Chondrocyte (in vitro differentiated cells): ENCODE measurements at regions not wholly inside any gene's neighbourhood (a gene's known extent, or its start where the extent isn't known, plus 50 kb on each side); places are given as distances from the start of the nearest gene placed in this dataset.

Experiments used
- DNase-seq: peaks from one replicate; pipeline ENCODE4 v3.0.0; 2021; ENCODE audit warnings: mixed read lengths, low spot score
- H3K27ac Mint-ChIP-seq: one replicate; pipeline ENCODE4 v1.8.0; 2021; ENCODE audit warnings: mild to moderate bottlenecking, moderate library complexity, mixed read lengths; ENCODE audit not compliant: unreplicated experiment
- H3K27me3 Mint-ChIP-seq: 2 replicates; pipeline ENCODE4 v1.8.0; 2021; ENCODE audit warnings: low read depth, mixed read lengths
- H3K36me3 Mint-ChIP-seq: 2 replicates; pipeline ENCODE4 v1.8.0; 2021; ENCODE audit warnings: low read depth, mixed read lengths
- H3K4me1 Mint-ChIP-seq: 2 replicates; pipeline ENCODE4 v1.8.0; 2021; ENCODE audit warnings: low read depth, mild to moderate bottlenecking, mixed read lengths
- H3K4me3 Mint-ChIP-seq: one replicate; pipeline ENCODE4 v1.8.0; 2021; ENCODE audit warnings: mild to moderate bottlenecking, moderate library complexity, mixed read lengths; ENCODE audit not compliant: unreplicated experiment
- H3K9me3 Mint-ChIP-seq: 2 replicates; pipeline ENCODE4 v1.8.0; 2021; ENCODE audit warnings: low read depth, mixed read lengths
- CTCF ChIP-seq: fragments of 200-600 bp; sonication (generic); IDR thresholded peaks from 2 replicates; pipeline ENCODE4 v1.5.0; 2021; ENCODE audit warnings: antibody characterized with exemption, mild to moderate bottlenecking, moderate library complexity

GRCh38 chr3:69504232-69504631, 118.3 kb upstream of the FRMD4B start:
- Mint-ChIP-seq H3K27me3 (peaks cover 3% of the 10 kb centered on the region), H3K36me3 (no peaks in the 10 kb centered on the region), H3K9me3 (peaks cover 6% of the 10 kb centered on the region), H3K4me3 (no peak overlapping the region), H3K27ac (no peak overlapping the region), H3K4me1 (peaks cover 15% of the 10 kb centered on the region)
- DNase-seq = no peak
- TF ChIP-seq CTCF = no peak

- TF ChIP-seq CTCF = no peak
- peaks cover 2% of the 10 kb centered on the region for H3K9me3 Mint-ChIP-seq
- H3K27ac Mint-ChIP-seq = no peak overlapping the region
- no peak overlapping the region for H3K4me3 Mint-ChIP-seq
- peaks cover 2% of the 10 kb centered on the region for H3K36me3 Mint-ChIP-seq
- H3K4me1 Mint-ChIP-seq = peaks cover 15% of the 10 kb centered on the region
- no peak for DNase-seq
- peaks cover 5% of the 10 kb centered on the region for H3K27me3 Mint-ChIP-seq
These were observed 114.7 kb upstream of the FRMD4B start for GRCh38 chr3:69500604-69501003.

GRCh38 chr3:69499899-69500421, 114.1 kb upstream of the FRMD4B start:
- H3K36me3 Mint-ChIP-seq = peaks cover 2% of the 10 kb centered on the region
- peaks cover 2% of the 10 kb centered on the region for H3K9me3 Mint-ChIP-seq
- no peak for DNase-seq
- no peak overlapping the region for H3K27ac Mint-ChIP-seq
- H3K4me1 Mint-ChIP-seq = peaks cover 15% of the 10 kb centered on the region
- no peak for TF ChIP-seq CTCF
- H3K4me3 Mint-ChIP-seq = no peak overlapping the region
- peaks cover 5% of the 10 kb centered on the region for H3K27me3 Mint-ChIP-seq

GRCh38 chr3:69499422-69499821, 113.5 kb upstream of the FRMD4B start:
- peaks cover 5% of the 10 kb centered on the region for H3K27me3 Mint-ChIP-seq
- DNase-seq = no peak

GRCh38 chr3:69496856-69497255, 111.0 kb upstream of the FRMD4B start:
- peaks cover 9% of the 10 kb centered on the region for H3K4me1 Mint-ChIP-seq
- DNase-seq = no peak
- H3K36me3 Mint-ChIP-seq = peaks cover 2% of the 10 kb centered on the region
- no peak overlapping the region for H3K27ac Mint-ChIP-seq
- H3K27me3 Mint-ChIP-seq = peaks cover 7% of the 10 kb centered on the region
- no peak for TF ChIP-seq CTCF
- no peaks in the 10 kb centered on the region for H3K9me3 Mint-ChIP-seq
- H3K4me3 Mint-ChIP-seq = no peak overlapping the region

More at GRCh38 chr3:69499422-69499821, 113.5 kb upstream of the FRMD4B start:
- H3K9me3 Mint-ChIP-seq = peaks cover 2% of the 10 kb centered on the region
- peaks cover 2% of the 10 kb centered on the region for H3K36me3 Mint-ChIP-seq
- no peak overlapping the region for H3K4me3 Mint-ChIP-seq
- peaks cover 10% of the 10 kb centered on the region for H3K4me1 Mint-ChIP-seq
- TF ChIP-seq CTCF = no peak
- no peak overlapping the region for H3K27ac Mint-ChIP-seq
